Right cardiac atrium (tissue), 5 donors: ENCODE measurements at regions not wholly inside any gene's neighbourhood (a gene's known extent, or its start where the extent isn't known, plus 50 kb on each side); places are given as distances from the start of the nearest gene placed in this dataset.
A peak's percentile ranks its signal among the peaks of the same experiment; 100 is the strongest.
"Not testable (repeated sequence)": the region's sequence is repeated elsewhere in the genome, so short reads cannot be mapped to it uniquely, and the experiment has no call there.

Source experiments
- ATAC-seq, 2 donors: fragments of 200-7000 bp; cut with Tn5 transposase; one replicate each; pipeline versions ENCODE4 v1.8.0 to v1.9.1; 2020; ENCODE audit warnings: moderate library complexity in 2 of 2, mild to moderate bottlenecking in 1 of 2
- DNase-seq, 3 donors: peaks; one replicate each; pipeline ENCODE4 v3.0.0-alpha.2; 2020
- H3K27ac ChIP-seq: one replicate; pipeline ENCODE4 v1.5.1; 2013; ENCODE audit warnings: mild to moderate bottlenecking, low read length, control low read depth, moderate library complexity
- H3K27me3 ChIP-seq: one replicate; pipeline ENCODE4 v1.6.1; 2013; ENCODE audit not compliant: control insufficient read depth, insufficient read depth
- H3K4me1 ChIP-seq: one replicate; pipeline ENCODE4 v1.6.1; 2013; ENCODE audit warnings: low read length; ENCODE audit not compliant: control insufficient read depth, insufficient read depth
- H3K4me3 ChIP-seq: one replicate; pipeline ENCODE4 v1.5.1; 2013; ENCODE audit warnings: low read length, control low read depth
- H3K9me3 ChIP-seq: one replicate; pipeline ENCODE4 v1.6.1; 2013; ENCODE audit warnings: low read length; ENCODE audit not compliant: control insufficient read depth
- WGBS: extraction: QIAGEN DNeasy Blood & Tissue Kit; methylation state at CpG from one replicate; pipeline ENCODE4 v1.1.7; 2013; 5-methylcytosine and 5-hydroxymethylcytosine counted together
- intact Hi-C, 4 donors: fragments of 100-400 bp; cut with DNase I; formaldehyde crosslinking; loops; one replicate each; pipeline versions ENCODE4 v1.11.0 to v1.14.0; 2022 to 2023
- donor health status: healthy with polysubstance abuse.
- donor health status: DM: no; HTN: yes; CAD: no.
- donor health status: DM: no; HTN: no; CAD: no.
- donor health status: DM: no; HTN: yes; CAD: no; lungs with severe emphysema.
- donor health status: DM: yes; HTN: yes; CAD: no.

DNA sequence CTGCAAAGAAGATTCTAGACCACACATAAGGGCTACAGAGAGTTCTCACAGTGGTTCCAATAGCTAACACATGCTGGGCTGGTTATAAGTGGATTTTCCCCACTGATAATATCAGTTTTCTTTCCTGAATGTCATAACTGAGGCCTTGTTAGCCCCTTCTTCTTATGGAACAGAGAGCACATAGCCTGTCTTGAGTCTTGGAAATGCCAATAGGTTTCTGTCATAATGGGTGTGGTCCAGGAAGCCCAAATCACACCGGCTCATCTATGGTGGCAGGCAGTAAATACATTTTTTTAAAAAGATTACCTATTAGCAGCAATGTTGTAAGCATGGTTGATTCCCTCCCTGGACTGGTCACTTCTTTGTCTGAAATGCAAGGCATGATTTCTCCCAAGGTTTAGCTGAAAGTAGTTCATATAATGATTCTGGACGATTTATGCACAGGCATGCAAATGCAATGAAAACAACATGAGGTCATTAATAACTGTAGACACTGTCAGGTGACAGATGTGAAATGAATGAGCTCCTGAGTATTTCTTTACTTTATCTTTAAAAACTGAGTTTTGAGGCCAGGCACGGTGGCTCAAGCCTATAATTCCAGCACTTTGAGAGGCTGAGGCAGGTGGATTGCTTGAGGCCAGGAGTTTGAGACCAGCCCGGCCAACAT is 67.2 kb upstream of the ATP2C1 start:
- WGBS: 72% methylated on average over 4 of the region's 4 CpGs
- no peak for ATAC-seq
- intact Hi-C loops: no loop called here

DNA sequence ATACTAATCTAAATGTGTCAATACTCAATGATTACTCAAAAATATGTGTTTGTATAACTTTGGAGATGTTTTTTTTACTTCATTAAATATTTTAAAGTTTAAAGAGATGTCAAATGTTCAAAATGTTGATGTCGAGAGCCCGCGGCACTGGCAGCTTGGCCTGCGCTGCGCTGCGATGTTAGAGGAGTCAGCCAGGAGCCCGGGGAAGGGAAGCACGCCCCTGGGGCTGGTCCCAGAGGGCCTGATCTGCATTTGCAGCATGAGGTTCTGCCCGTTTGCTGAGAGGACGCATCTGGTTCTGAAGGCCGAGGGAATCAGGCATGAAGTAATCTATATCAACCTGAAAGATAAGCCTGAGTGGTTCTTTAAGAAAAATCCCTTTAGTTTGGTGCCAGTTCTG is 66.4 kb upstream of the ATP2C1 start:
- no peak for ATAC-seq
- Histone ChIP-seq H3K27me3 (no peaks in the 10 kb centered on the region), H3K4me1 (no peaks in the 10 kb centered on the region), H3K4me3 (no peak overlapping the region), H3K27ac (no peak overlapping the region), H3K9me3 (peaks cover 2% of the 10 kb centered on the region)
- intact Hi-C loops: no loop called here
- no peak for DNase-seq
- 82% methylated on average over 11 of the region's 11 CpGs for WGBS

More for the DNA sequence above, 67.2 kb upstream of the ATP2C1 start:
- no peaks in the 10 kb centered on the region for H3K4me1 ChIP-seq
- no peak for DNase-seq
- H3K27ac ChIP-seq: no peak overlapping the region
- H3K27me3 ChIP-seq: no peaks in the 10 kb centered on the region
- peaks cover 2% of the 10 kb centered on the region for H3K9me3 ChIP-seq
- no peak overlapping the region for H3K4me3 ChIP-seq

DNA sequence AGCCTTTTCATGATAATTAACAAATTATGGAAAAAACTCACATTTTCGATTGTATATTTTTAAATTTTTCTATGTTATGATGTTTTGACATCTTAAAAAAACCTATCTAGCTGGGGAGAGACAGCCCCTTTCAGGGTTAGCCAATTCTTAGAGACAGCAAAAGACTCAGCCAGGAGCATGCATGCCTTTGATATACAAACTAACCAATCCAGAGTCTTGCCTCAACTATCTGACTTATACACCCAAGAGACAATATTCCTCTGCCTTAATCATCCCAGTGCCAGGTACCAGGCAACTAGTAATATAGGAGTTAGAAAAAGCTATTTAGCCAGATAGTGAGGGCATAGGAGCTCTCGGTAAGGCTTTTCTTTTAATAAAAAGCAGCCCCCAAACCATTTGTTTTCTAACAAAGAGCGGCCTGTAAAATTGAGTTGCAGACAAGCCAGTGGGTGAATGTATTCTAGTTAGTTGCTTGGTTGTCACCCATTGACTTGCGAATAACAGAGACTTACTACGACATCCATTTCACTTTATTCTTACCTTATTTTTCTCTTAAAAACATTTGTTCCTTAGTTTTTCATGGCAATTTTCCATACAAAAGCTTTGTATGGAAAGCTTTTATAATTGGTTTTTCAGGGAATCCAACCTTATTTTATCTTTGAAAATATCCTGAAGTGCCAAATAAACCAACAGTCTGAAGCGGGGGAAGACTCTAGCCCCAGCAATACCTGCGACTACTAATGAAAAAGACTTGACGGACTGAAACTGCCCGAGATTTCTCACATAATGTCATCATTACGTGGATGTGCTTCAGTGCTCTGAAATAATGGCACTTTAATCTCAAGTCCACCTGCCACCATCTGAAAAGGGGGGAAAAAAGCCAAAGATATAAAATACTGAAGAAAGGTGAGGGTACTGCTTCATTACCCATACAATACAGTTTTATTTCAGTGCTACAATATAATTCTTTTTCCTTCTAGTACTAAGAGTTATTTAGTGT is 64.6 kb upstream of the ATP2C1 start:
- WGBS: 86% methylated on average over 10 of the region's 10 CpGs
- Histone ChIP-seq H3K27me3 (no peaks in the 10 kb centered on the region), H3K27ac (no peak overlapping the region), H3K4me1 (no peaks in the 10 kb centered on the region), H3K4me3 (no peak overlapping the region), H3K9me3 (peaks cover 2% of the 10 kb centered on the region)
- ATAC-seq (no peak), DNase-seq (no peak)
- intact Hi-C loops: no loop called here

DNA sequence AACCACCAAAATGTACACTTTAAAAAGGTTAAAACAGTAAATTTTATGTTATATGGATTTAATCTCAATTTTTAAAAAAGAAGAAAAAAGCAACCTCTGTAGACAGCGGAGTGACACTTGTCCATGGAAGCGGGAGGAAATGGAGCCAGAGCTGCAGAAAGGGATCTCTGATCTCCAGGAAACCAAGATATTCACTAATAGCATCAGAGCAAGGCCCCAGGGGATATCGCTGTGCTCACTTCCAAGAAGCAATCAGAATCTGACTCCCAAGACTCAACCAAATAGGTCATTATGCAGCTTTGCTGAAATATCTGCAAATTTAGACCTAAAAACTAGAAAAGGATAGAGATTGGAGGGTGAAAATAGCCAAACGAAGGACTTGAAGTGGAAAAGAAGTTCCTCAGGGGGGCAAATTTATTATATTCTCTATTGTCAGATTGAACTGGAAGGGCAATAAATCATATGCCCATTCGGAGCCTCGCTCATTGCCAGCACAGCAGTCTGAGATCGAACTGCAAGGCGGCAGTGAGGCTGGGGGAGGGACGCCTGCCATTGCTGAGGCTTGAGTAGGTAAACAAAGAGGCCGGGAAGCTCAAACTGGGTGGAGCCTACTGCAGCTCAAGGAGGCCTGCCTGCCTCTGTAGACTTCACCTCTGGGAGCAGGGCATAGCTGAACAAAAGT is 62.0 kb upstream of the ATP2C1 start:
- WGBS: 55% methylated on average over 10 of the region's 10 CpGs
- Histone ChIP-seq H3K27ac (no peak overlapping the region), H3K4me1 (peaks cover 2% of the 10 kb centered on the region), H3K9me3 (peaks cover 2% of the 10 kb centered on the region), H3K27me3 (no peaks in the 10 kb centered on the region), H3K4me3 (no peak overlapping the region)
- ATAC-seq (no peak), DNase-seq (peak in 1 of 3 donors; percentile 52)
- intact Hi-C loops: no loop called here

DNA sequence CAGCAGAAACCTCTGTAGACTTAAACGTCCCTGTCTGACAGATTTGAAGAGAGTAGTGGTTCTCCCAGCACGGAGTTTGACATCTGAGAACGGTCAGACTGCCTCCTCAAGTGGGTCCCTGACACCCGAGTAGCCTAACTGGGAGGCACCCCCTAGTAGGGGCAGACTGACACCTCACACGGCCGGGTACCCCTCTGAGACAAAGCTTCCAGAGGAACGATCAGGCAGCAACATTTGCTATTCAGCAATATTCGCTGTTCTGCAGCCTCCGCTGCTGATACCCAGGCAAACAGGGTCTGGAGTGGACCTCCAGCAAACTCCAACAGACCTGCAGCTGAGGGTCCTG is 61.5 kb upstream of the ATP2C1 start:
- ATAC-seq, DNase-seq, H3K9me3 ChIP-seq, H3K27ac ChIP-seq, intact Hi-C loops, H3K27me3 ChIP-seq, H3K4me1 ChIP-seq, H3K4me3 ChIP-seq: not testable (repeated sequence)
- WGBS: 58% methylated on average over 7 of the region's 9 CpGs

DNA sequence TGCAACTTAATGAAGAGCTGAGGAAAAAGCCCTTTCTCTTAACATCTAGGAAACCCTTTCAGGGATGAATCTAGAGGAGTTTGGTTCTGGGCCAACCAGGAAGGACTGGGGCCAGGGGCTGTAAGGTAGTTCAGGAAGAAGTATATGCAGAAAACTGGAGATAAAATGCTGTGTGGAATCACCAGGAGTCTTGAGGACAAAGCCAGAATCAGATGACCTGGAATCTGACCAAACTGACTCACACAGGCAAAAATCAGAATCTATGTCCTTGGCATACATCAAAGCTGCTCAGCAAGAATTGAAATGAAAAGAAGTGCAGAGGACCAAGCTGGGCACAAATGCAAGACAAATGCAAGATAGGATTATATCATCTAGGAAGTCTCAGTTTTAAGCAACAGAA is 59.4 kb upstream of the ATP2C1 start:
- Histone ChIP-seq H3K27ac (no peak overlapping the region), H3K4me1 (peaks cover 2% of the 10 kb centered on the region), H3K9me3 (no peaks in the 10 kb centered on the region), H3K27me3 (no peaks in the 10 kb centered on the region), H3K4me3 (no peak overlapping the region)
- intact Hi-C loops: no loop called here
- ATAC-seq (no peak), DNase-seq (no peak)

DNA sequence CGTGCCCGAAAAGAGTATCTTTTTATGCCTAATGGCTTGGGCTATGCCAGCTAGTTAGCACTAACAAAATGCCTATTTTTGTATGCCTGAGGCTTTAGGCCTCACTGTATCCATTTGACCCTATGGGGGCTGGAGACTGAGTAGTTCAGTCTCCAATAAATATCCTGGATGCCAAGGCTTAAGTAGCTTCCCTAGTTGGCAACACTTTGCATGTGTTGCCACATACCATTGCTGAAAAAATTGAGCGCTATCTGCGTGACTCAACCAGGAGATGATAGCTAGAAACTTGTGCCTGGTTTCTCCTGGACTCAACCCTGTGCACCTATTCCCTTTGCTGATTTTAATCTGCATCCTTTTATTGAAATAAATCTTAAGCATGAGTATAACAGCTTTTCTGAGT is 58.4 kb upstream of the ATP2C1 start:
- intact Hi-C loops: no loop called here
- Histone ChIP-seq H3K4me1 (peaks cover 2% of the 10 kb centered on the region), H3K4me3 (no peak overlapping the region), H3K27ac (peak overlapping the region; percentile 88), H3K27me3 (no peaks in the 10 kb centered on the region), H3K9me3 (no peaks in the 10 kb centered on the region)
- DNase-seq (no peak), ATAC-seq (peak; percentile 69 to 75)
- 68% methylated on average over 4 of the region's 4 CpGs for WGBS

DNA sequence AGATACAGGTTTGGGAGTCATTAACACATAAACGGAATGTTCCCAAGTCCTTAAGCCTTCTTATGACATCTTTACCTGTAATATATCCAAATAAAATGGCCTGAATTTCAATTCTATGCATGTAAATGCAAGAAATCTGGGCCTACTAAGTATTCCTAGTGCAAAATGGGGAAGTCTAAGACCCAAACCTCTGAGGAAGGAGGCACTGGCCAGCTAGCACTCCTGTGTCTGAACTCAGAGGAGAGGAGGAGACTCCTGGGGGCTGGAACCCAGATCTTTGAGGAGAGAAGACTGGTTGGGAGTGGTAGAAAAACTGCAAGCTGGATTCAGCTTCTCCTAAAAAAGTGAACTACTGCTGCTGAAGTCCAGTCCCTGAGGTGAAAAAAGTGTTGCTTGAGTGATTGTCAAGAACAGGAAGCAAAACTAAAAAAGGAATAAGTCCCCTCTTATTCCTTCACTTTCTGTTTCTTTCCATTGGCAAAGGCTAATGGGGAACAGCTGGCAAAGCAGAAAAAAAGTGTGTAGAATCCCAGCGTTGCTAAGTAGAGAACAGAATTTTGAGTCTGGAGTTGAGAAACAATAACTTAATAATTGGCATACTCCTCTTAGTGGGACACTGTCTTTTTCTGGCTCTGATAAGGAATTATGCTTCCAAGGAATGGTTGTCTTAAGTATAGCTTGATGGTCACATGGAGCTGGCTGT is 54.8 kb upstream of the ATP2C1 start:
- Histone ChIP-seq H3K27me3 (no peaks in the 10 kb centered on the region), H3K27ac (no peak overlapping the region), H3K4me3 (no peak overlapping the region), H3K4me1 (peaks cover 2% of the 10 kb centered on the region), H3K9me3 (no peaks in the 10 kb centered on the region)
- DNase-seq: no peak
- intact Hi-C loops: no loop called here
- WGBS: 59% methylated on average over 2 of the region's 2 CpGs
- no peak for ATAC-seq

DNA sequence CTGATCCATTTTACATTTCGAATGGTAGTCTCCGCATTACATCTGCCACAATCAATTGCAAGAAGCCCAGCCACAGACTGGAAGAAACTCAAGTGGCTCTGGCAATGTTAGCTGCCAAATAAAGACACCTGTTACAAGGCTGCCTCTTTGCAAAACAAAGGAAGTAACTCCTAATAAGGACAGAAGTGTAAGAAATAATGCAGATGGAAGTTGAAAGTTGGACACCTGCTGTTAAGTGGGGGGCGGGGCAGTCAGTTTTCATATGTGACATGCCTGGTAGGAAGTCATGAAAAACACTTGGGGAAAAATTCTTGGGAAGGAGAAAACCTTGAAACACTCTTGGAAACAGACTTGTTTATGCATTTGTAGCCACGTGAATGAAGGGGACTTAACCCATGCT is 54.1 kb upstream of the ATP2C1 start:
- no peaks in the 10 kb centered on the region for H3K27me3 ChIP-seq
- H3K4me1 ChIP-seq: peaks cover 2% of the 10 kb centered on the region
- no peak overlapping the region for H3K4me3 ChIP-seq
- intact Hi-C loops: no loop called here
- ATAC-seq (no peak), DNase-seq (peak in 1 of 3 donors; percentile 35)
- 35% methylated on average over 4 of the region's 4 CpGs for WGBS
- H3K27ac ChIP-seq: no peak overlapping the region
- no peaks in the 10 kb centered on the region for H3K9me3 ChIP-seq

DNA sequence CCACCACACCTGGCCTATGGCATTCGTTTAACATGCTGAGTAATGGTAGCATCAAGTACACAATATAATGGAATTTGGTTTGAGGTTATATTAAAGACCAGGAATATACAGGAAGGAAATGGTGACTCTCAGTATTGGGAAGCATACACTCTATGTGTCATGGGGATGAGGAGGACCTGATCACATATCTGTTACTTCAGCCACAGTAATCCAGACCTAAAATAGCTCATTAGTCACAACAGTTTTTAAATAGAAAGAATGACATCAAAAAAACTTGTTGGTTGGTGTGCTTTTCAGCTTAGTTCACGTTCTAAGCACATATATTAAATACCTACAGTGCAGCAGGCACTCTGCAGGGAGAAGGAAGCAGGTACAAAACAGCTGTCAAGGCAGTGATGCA is 52.5 kb upstream of the ATP2C1 start:
- no peaks in the 10 kb centered on the region for H3K27me3 ChIP-seq
- intact Hi-C loops: no loop called here
- DNase-seq (no peak), ATAC-seq (peak in 1 of 2 donors; percentile 66)
- H3K9me3 ChIP-seq: no peaks in the 10 kb centered on the region
- peak overlapping the region; percentile 13 for H3K27ac ChIP-seq
- 61% methylated on average over 2 of the region's 2 CpGs for WGBS
- no peaks in the 10 kb centered on the region for H3K4me1 ChIP-seq
- H3K4me3 ChIP-seq: no peak overlapping the region
